ENCODE measurements at regions not wholly inside any gene's neighbourhood (a gene's known extent, or its start where the extent isn't known, plus 50 kb on each side); places are given as distances from the start of the nearest gene placed in this dataset.

- H3K9me3 Mint-ChIP-seq, result peaks cover 1 to 8% (median 3%) of the 10 kb centered on the region in 7 donors
- H3K4me1 Mint-ChIP-seq, result peaks cover 4% of the 10 kb centered on the region
Observed at GRCh38 chr11:123330071-123330470, 100.0 kb upstream of the GRAMD1B start.

GRCh38 chr11:123328281-123328867 lies 101.7 kb upstream of the GRAMD1B start:
- DNase-seq, result no peak
- H2AFZ ChIP-seq (ENCODE audit: insufficient read depth, low read depth, low read length, poor library complexity, severe bottlenecking), result no peak overlapping the region
- peaks cover 4% of the 10 kb centered on the region for H3K4me1 Mint-ChIP-seq
- H3K9ac ChIP-seq (ENCODE audit: insufficient read depth, low read length, poor library complexity, severe bottlenecking), result no peak overlapping the region
- no peaks in the 10 kb centered on the region for H3K27me3 ChIP-seq (ENCODE audit: control insufficient read depth in 2 of 2, insufficient read depth in 2 of 2, low read length in 2 of 2)
- no peak overlapping the region for H3K4me3 ChIP-seq (replicated peaks in 1 of 3; ENCODE audit: low read depth in 2 of 3, low read length in 3 of 3)
- H3K4me1 ChIP-seq (ENCODE audit: control insufficient read depth in 1 of 2, insufficient read depth in 2 of 2, low read length in 2 of 2), result no peaks in the 10 kb centered on the region
- H3K27ac Mint-ChIP-seq, result no peak overlapping the region
- H4K20me1 ChIP-seq (ENCODE audit: insufficient read depth, low read length), result no peaks in the 10 kb centered on the region
- no peaks in the 10 kb centered on the region for H3K27me3 Mint-ChIP-seq (ENCODE audit: low read depth in 3 of 3)
- no peaks in the 10 kb centered on the region for H3K9me3 ChIP-seq (replicated peaks in 1 of 2; ENCODE audit: control insufficient read depth in 1 of 2, insufficient read depth in 1 of 2, low read length in 2 of 2)
- H3K36me3 ChIP-seq (replicated peaks in 1 of 2; ENCODE audit: control insufficient read depth in 1 of 2, insufficient read depth in 2 of 2, low read length in 2 of 2), result no peaks in the 10 kb centered on the region
- no peaks in the 10 kb centered on the region for H3K79me2 ChIP-seq (ENCODE audit: insufficient read depth, low read length)
- no peak overlapping the region for H3K27ac ChIP-seq (ENCODE audit: low read depth in 1 of 2, low read length in 2 of 2)
- no peak overlapping the region for H3K4me3 Mint-ChIP-seq
- 0% methylated on average over 3 of the region's 5 CpGs for WGBS (ENCODE audit: insufficient coverage)
- peaks cover 0 to 5% (median 2%) of the 10 kb centered on the region in 7 donors for H3K9me3 Mint-ChIP-seq
- H3K36me3 Mint-ChIP-seq, result no peaks in the 10 kb centered on the region
- intact Hi-C loops (cut with micrococcal nuclease), result no loop called here
- no peak for TF ChIP-seq CTCF (IDR thresholded peaks at IDR 0.05)
- H3K4me2 ChIP-seq (replicated peaks; ENCODE audit: extremely low read depth, low read length, poor library complexity, severe bottlenecking), result no peak overlapping the region

More at GRCh38 chr11:123330071-123330470, 100.0 kb upstream of the GRAMD1B start:
- Mint-ChIP-seq H3K36me3 (no peaks in the 10 kb centered on the region), H3K27me3 (ENCODE audit: low read depth in 3 of 3) (peaks cover 0 to 2% (median 0%) of the 10 kb centered on the region in 3 donors), H3K4me3 (no peak overlapping the region), H3K27ac (no peak overlapping the region)
- Histone ChIP-seq H3K9me3 (replicated peaks in 1 of 2; ENCODE audit: control insufficient read depth in 1 of 2, insufficient read depth in 1 of 2, low read length in 2 of 2) (peaks cover 0 to 6% of the 10 kb centered on the region in 2 donors), H3K4me2 (replicated peaks; ENCODE audit: extremely low read depth, low read length, poor library complexity, severe bottlenecking) (no peak overlapping the region), H3K27me3 (ENCODE audit: control insufficient read depth in 2 of 2, insufficient read depth in 2 of 2, low read length in 2 of 2) (no peaks in the 10 kb centered on the region), H3K4me1 (ENCODE audit: control insufficient read depth in 1 of 2, insufficient read depth in 2 of 2, low read length in 2 of 2) (no peaks in the 10 kb centered on the region), H3K36me3 (replicated peaks in 1 of 2; ENCODE audit: control insufficient read depth in 1 of 2, insufficient read depth in 2 of 2, low read length in 2 of 2) (no peaks in the 10 kb centered on the region), H3K79me2 (ENCODE audit: insufficient read depth, low read length) (no peaks in the 10 kb centered on the region), H3K4me3 (replicated peaks in 1 of 3; ENCODE audit: low read depth in 2 of 3, low read length in 3 of 3) (no peak overlapping the region), H3K9ac (ENCODE audit: insufficient read depth, low read length, poor library complexity, severe bottlenecking) (no peak overlapping the region), H2AFZ (ENCODE audit: insufficient read depth, low read depth, low read length, poor library complexity, severe bottlenecking) (no peak overlapping the region), H4K20me1 (ENCODE audit: insufficient read depth, low read length) (no peaks in the 10 kb centered on the region), H3K27ac (ENCODE audit: low read depth in 1 of 2, low read length in 2 of 2) (no peak overlapping the region)
- intact Hi-C loops (cut with micrococcal nuclease), result no loop called here
- no peak for DNase-seq
- no peak for TF ChIP-seq CTCF (IDR thresholded peaks at IDR 0.05)
- WGBS (ENCODE audit: insufficient coverage), result 100% methylated on average over 2 of the region's 4 CpGs

All from CD14-positive monocyte (primary cell).